MCF 10A (cell line): ENCODE measurements at regions not wholly inside any gene's neighbourhood (a gene's known extent, or its start where the extent isn't known, plus 50 kb on each side); places are given as distances from the start of the nearest gene placed in this dataset.

Experiments
- BruUV-seq: library from RNA; stranded (reverse); fragments of 400-500 nt; replicated peaks from 2 replicates; lab custom pipeline; 2021; lab: Mats Ljungman, UMichigan
- CTCF ChIA-PET: fragments of 300-600 bp; sonication (Branson Sonifier 250); formaldehyde crosslinking; extraction: SDS; loops from one replicate; lab custom pipeline; 2021; ENCODE audit warnings: antibody characterized with exemption, inconsistent platforms; lab: Yijun Ruan, JAX
- POLR2A ChIA-PET: fragments of 300-600, 350-650 bp; sonication (Branson Sonifier 250); formaldehyde crosslinking; extraction: SDS; loops from one replicate; lab custom pipeline; 2020; ENCODE audit warnings: antibody characterized with exemption, inconsistent platforms; lab: Yijun Ruan, JAX
- DNase-seq: peaks from one replicate; pipeline ENCODE4 v3.0.0-alpha.2; 2018; ENCODE audit not compliant: unreplicated experiment
- H3K27ac Mint-ChIP-seq: one replicate; pipeline ENCODE4 v1.8.0; 2022; ENCODE audit warnings: mild to moderate bottlenecking, low read depth, mixed read lengths; ENCODE audit not compliant: unreplicated experiment
- H3K27me3 Mint-ChIP-seq: one replicate; pipeline ENCODE4 v1.8.0; 2022; ENCODE audit warnings: mixed read lengths; ENCODE audit not compliant: insufficient read depth, unreplicated experiment
- H3K36me3 Mint-ChIP-seq: one replicate; pipeline ENCODE4 v1.8.0; 2022; ENCODE audit warnings: mild to moderate bottlenecking, moderate library complexity, mixed read lengths; ENCODE audit not compliant: insufficient read depth, unreplicated experiment
- H3K4me1 Mint-ChIP-seq: one replicate; pipeline ENCODE4 v1.8.0; 2022; ENCODE audit warnings: mixed read lengths; ENCODE audit not compliant: insufficient read depth, unreplicated experiment
- H3K4me3 Mint-ChIP-seq: one replicate; pipeline ENCODE4 v1.8.0; 2022; ENCODE audit warnings: mild to moderate bottlenecking, moderate library complexity, mixed read lengths; ENCODE audit not compliant: unreplicated experiment
- H3K9me3 Mint-ChIP-seq: one replicate; pipeline ENCODE4 v1.8.0; 2022; ENCODE audit warnings: mixed read lengths; ENCODE audit not compliant: unreplicated experiment
- intact Hi-C: fragments of 100-400 bp; cut with micrococcal nuclease; formaldehyde crosslinking; loops from 2 replicates; pipeline ENCODE4 v1.14.1; 2022
- TF ChIP-seq, protein P1 (sequence below): fragments of 200-600 bp; IDR thresholded peaks from one replicate; pipeline ENCODE4 v1.8.0; 2022; ENCODE audit warnings: antibody characterized with exemption, mild to moderate bottlenecking; ENCODE audit not compliant: unreplicated experiment

DNA sequence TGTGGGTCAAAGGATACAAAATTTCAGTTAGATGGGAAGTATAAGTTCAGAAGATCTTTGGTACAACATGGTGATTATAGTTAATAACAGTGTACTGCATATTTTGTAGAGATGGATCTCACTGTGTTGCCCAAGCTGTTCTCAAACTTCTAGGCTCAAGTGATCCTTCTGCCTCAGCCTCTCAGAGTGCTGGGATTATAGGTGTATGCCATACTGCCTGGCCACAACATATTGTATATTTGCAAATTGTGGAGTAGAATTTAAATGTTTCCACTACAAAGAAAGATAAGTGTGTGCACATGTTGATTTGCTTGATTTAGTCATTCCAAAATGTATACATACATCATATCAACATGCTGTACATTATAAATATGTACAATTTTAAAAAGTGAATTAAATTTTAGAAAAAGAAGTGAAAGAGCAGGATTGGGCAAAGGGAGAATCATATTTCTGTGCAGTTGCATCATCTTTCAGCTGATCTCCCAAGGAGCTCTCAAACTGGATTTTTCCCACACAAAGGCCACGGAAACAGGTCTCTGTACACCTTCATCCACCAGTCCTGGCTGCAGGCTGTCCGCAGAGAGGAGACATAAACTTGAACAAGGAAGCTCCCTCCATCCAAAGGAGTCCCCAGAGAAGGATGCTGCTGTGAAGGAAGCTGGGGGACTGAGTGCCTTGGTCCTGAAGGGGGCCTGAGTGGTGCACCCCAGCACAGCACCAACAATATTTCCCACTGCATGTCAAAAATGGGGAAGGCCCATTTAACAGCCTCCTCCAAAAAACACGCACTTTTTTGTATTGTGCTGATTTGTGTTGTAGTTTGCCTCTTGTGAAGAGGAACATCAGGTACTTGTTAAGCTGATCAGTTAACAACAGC, 217.1 kb upstream of the GHITM start:
- Mint-ChIP-seq H3K4me1 (no peaks in the 10 kb centered on the region), H3K27me3 (peaks cover 11% of the 10 kb centered on the region), H3K4me3 (no peak overlapping the region), H3K27ac (no peak overlapping the region), H3K9me3 (no peaks in the 10 kb centered on the region), H3K36me3 (no peaks in the 10 kb centered on the region)
- BruUV-seq: no TSS peak
- intact Hi-C loops: no loop called here
- TF ChIP-seq, protein P1, sequence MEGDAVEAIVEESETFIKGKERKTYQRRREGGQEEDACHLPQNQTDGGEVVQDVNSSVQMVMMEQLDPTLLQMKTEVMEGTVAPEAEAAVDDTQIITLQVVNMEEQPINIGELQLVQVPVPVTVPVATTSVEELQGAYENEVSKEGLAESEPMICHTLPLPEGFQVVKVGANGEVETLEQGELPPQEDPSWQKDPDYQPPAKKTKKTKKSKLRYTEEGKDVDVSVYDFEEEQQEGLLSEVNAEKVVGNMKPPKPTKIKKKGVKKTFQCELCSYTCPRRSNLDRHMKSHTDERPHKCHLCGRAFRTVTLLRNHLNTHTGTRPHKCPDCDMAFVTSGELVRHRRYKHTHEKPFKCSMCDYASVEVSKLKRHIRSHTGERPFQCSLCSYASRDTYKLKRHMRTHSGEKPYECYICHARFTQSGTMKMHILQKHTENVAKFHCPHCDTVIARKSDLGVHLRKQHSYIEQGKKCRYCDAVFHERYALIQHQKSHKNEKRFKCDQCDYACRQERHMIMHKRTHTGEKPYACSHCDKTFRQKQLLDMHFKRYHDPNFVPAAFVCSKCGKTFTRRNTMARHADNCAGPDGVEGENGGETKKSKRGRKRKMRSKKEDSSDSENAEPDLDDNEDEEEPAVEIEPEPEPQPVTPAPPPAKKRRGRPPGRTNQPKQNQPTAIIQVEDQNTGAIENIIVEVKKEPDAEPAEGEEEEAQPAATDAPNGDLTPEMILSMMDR: no peak
- POLR2A ChIA-PET: no interaction called here
- CTCF ChIA-PET: interaction anchor here (0.7 kb wide), 1 partner anchor 414 kb away, joined by 3 read pairs; no protein-coding TSS in a partner anchor
- DNase-seq: peak; percentile 3

DNA sequence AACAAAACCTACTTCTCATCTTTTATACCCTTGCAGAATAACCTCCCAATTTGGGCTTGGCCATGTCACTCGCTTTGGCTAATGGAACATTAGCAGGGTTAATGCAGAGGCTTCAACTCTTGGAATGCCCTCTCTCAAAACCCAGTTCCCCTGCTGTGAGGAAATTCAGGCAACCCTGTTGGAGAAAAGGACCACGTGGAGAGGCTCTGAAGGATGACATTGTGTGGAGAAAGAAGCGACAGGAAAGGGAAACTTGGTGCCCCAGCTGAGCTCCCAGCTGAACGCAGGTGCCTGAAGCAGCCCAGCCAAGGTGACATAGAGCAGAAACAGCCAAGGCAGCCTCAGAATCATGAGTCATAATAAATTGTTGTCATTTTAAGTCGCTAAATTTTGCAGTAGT, 214.2 kb upstream of the GHITM start:
- intact Hi-C loops: no loop called here
- Mint-ChIP-seq H3K9me3 (no peaks in the 10 kb centered on the region), H3K4me1 (no peaks in the 10 kb centered on the region), H3K4me3 (no peak overlapping the region), H3K27ac (no peak overlapping the region), H3K36me3 (no peaks in the 10 kb centered on the region), H3K27me3 (peaks cover 11% of the 10 kb centered on the region)
- POLR2A ChIA-PET: no interaction called here
- CTCF ChIA-PET: interaction anchor here (0.7 kb wide), 1 partner anchor 104 kb away, joined by 3 read pairs; no protein-coding TSS in a partner anchor
- TF ChIP-seq, protein P1: no peak
- no TSS peak for BruUV-seq
- DNase-seq: no peak

DNA sequence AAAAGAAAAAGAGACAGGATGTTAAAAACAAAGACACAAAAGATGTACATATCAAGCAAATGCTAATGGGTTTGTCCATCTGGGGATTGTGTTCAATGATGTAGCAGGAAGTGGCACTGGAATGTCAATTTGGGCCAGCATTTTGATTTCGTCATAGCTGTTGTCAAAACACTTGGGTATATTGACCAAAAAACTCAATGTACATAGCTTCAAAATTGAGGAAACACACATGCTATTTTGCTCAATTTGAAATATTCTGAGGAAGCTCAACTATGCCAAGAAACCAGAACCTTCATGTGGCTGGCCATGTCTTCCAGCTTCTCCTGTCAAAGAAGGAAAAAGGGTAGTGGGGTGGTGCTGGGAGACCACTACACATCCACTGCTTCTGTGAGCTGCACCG, 212.7 kb upstream of the GHITM start:
- H3K4me1 Mint-ChIP-seq: no peaks in the 10 kb centered on the region
- DNase-seq: no peak
- no peak overlapping the region for H3K4me3 Mint-ChIP-seq
- POLR2A ChIA-PET: interaction anchor here (0.7 kb wide), 1 partner anchor 51 kb away, joined by 3 read pairs; no protein-coding TSS in a partner anchor
- H3K27me3 Mint-ChIP-seq: peaks cover 11% of the 10 kb centered on the region
- H3K36me3 Mint-ChIP-seq: no peaks in the 10 kb centered on the region
- H3K9me3 Mint-ChIP-seq: no peaks in the 10 kb centered on the region
- CTCF ChIA-PET: no interaction called here
- intact Hi-C loops: no loop called here
- BruUV-seq: no TSS peak
- TF ChIP-seq, protein P1: no peak
- no peak overlapping the region for H3K27ac Mint-ChIP-seq

DNA sequence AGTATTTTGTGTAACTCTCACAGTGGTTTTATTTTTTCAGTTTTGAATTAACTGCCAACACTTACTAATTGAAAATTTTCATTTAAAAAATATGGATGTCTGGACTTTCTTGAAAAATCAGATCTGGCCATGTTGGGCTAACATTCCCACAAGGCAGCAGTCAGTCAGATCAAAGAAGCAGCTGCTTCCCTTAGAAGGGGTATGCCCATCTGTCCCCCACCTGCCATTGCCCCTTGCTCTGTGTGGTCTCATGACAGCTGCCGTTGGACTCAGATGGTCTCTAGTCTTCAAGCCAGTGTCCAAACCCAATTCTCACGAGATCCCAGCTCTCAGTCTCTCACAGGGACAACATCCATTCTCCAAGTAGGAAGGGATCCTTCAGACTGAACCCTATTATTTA, 212.1 kb upstream of the GHITM start:
- Mint-ChIP-seq H3K4me3 (no peak overlapping the region), H3K36me3 (no peaks in the 10 kb centered on the region), H3K27me3 (peaks cover 11% of the 10 kb centered on the region), H3K9me3 (no peaks in the 10 kb centered on the region), H3K27ac (no peak overlapping the region), H3K4me1 (no peaks in the 10 kb centered on the region)
- CTCF ChIA-PET: no interaction called here
- POLR2A ChIA-PET: no interaction called here
- TF ChIP-seq, protein P1: no peak
- intact Hi-C loops: no loop called here
- no peak for DNase-seq
- no TSS peak for BruUV-seq
